RWPE2 (cell line): ENCODE measurements at regions not wholly inside any gene's neighbourhood (a gene's known extent, or its start where the extent isn't known, plus 50 kb on each side); places are given as distances from the start of the nearest gene placed in this dataset.
A peak's percentile ranks its signal among the peaks of the same experiment; 100 is the strongest.

Experiments
- ATAC-seq: fragments of 200-7000 bp; cut with Tn5 transposase; 3 replicates; pipeline ENCODE4 v1.9.1; 2021; ENCODE audit warnings: low read depth
- DNase-seq: peaks from one replicate; pipeline ENCODE4 v3.0.0-alpha.2; 2020; ENCODE audit warnings: low spot score
- H3K27ac ChIP-seq: fragments of 450-650 bp; 2 replicates; pipeline ENCODE4 v1.5.1; 2017; ENCODE audit warnings: mild to moderate bottlenecking; ENCODE audit not compliant: poor library complexity, severe bottlenecking
- H3K27me3 ChIP-seq: fragments of 250-450 bp; sonication (Bioruptor Pico); 2 replicates; pipeline ENCODE4 v1.5.1; 2021; ENCODE audit warnings: mild to moderate bottlenecking, moderate library complexity; ENCODE audit not compliant: insufficient read depth, poor library complexity, severe bottlenecking
- H3K36me3 ChIP-seq: fragments of 250-450 bp; sonication (Bioruptor Pico); 2 replicates; pipeline ENCODE4 v1.5.1; 2020; ENCODE audit warnings: low read depth, mild to moderate bottlenecking, moderate library complexity
- H3K4me1 ChIP-seq: fragments of 250-450 bp; sonication (Bioruptor Pico); 2 replicates; pipeline ENCODE4 v1.5.1; 2021; ENCODE audit warnings: mild to moderate bottlenecking, moderate library complexity; ENCODE audit not compliant: insufficient read depth, poor library complexity, severe bottlenecking
- H3K4me3 ChIP-seq: fragments of 250-450 bp; sonication (Bioruptor Pico); 2 replicates; pipeline ENCODE4 v1.5.1; 2021; ENCODE audit warnings: mild to moderate bottlenecking, moderate library complexity; ENCODE audit not compliant: severe bottlenecking
- H3K9me3 ChIP-seq: fragments of 250-450 bp; sonication (Bioruptor Pico); 2 replicates; pipeline ENCODE4 v1.5.1; 2021; ENCODE audit warnings: mild to moderate bottlenecking, moderate library complexity; ENCODE audit not compliant: severe bottlenecking
- TF ChIP-seq, protein P1 (sequence below): fragments of 450-650 bp; IDR thresholded peaks from one replicate; pipeline ENCODE4 v1.5.1; 2017; ENCODE audit warnings: mild to moderate bottlenecking, moderate library complexity; ENCODE audit not compliant: poor library complexity, severe bottlenecking

DNA sequence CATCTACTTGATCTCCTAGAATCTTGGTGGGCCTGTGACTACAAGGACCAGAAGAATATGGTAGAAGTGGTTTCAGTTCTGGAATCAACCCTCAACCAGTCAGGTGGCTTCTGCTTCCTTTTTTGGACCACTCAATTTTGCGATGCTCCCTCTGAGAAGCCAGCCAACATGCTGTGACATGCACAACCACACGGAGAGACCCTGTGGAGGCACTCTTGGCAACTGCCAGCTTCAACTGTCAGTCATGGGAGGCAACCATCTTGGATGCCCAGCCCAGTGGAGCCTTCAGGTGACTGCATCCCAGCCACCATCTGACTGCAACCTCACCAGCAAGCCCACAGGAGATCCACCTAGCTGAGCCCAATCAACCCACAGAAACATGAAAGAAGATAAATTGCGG, 137.3 kb downstream of the FAM114A2 start:
- TF ChIP-seq, protein P1, sequence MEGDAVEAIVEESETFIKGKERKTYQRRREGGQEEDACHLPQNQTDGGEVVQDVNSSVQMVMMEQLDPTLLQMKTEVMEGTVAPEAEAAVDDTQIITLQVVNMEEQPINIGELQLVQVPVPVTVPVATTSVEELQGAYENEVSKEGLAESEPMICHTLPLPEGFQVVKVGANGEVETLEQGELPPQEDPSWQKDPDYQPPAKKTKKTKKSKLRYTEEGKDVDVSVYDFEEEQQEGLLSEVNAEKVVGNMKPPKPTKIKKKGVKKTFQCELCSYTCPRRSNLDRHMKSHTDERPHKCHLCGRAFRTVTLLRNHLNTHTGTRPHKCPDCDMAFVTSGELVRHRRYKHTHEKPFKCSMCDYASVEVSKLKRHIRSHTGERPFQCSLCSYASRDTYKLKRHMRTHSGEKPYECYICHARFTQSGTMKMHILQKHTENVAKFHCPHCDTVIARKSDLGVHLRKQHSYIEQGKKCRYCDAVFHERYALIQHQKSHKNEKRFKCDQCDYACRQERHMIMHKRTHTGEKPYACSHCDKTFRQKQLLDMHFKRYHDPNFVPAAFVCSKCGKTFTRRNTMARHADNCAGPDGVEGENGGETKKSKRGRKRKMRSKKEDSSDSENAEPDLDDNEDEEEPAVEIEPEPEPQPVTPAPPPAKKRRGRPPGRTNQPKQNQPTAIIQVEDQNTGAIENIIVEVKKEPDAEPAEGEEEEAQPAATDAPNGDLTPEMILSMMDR: no peak
- peak; percentile 67 for DNase-seq

DNA sequence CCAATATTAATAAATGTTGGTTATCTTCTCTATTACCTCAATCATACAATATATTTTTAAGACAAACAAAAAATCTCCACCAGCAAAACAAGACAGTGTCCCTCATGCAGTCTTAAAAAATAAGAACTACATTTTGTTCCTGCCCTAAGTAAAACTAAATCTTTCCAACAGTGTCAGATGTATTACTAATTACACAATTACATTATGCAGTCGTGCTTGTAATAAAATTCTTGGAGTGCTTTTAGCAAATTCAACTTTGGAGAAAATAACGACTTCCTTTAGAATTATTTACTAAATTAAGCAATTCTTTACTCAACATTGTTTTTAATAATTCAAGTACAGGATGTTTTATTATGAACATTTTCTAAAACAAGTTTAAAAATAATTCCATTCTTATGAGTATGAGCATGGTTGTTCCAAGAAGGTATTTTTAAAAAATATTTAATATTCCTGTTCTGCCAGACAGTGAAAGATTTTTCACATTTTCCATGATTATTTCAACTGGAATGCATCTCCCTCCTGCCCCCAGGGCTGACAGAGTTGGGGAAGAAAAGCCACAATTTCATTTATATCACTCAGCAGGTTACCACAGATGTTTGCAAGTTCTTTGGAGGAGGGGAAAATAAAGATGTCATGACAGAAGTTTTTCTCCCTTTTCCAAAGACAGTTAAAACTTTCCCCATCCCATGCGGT, 137.9 kb downstream of the FAM114A2 start:
- Histone ChIP-seq H3K27ac (peak overlapping the region; percentile 99), H3K4me1 (peaks cover 41% of the 10 kb centered on the region), H3K27me3 (no peaks in the 10 kb centered on the region), H3K4me3 (no peak overlapping the region), H3K9me3 (no peaks in the 10 kb centered on the region), H3K36me3 (no peaks in the 10 kb centered on the region)
- DNase-seq (peak; percentile 77), ATAC-seq (peak; percentile 86)
- TF ChIP-seq, protein P1: no peak

More for the DNA sequence above, 137.3 kb downstream of the FAM114A2 start:
- Histone ChIP-seq H3K27me3 (no peaks in the 10 kb centered on the region), H3K9me3 (no peaks in the 10 kb centered on the region), H3K4me3 (no peak overlapping the region), H3K36me3 (no peaks in the 10 kb centered on the region), H3K4me1 (peaks cover 35% of the 10 kb centered on the region), H3K27ac (peak overlapping the region; percentile 99)
- peak; percentile 5; the same call in 2 of the 3 replicates for ATAC-seq

DNA sequence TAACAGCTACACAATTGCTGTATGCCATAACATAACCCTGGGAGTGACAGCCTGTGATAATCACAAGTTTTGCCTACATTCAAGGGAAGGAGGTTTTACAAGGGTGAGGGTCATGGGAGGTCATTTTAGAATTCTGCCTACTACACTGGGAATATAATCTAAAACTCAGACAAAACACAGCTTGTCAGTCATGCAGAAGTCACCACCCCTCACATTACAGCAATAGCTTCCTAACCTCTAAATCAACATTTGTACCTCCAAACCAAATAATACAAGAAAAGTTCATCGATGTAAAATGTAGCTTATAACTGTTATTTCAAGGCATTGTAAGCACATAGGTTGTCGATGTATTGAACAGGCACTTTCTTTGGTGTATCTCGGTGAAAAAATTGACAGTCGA, 139.0 kb downstream of the FAM114A2 start:
- ATAC-seq: no peak
- TF ChIP-seq, protein P1: no peak
- peak overlapping the region; percentile 99 for H3K27ac ChIP-seq

DNA sequence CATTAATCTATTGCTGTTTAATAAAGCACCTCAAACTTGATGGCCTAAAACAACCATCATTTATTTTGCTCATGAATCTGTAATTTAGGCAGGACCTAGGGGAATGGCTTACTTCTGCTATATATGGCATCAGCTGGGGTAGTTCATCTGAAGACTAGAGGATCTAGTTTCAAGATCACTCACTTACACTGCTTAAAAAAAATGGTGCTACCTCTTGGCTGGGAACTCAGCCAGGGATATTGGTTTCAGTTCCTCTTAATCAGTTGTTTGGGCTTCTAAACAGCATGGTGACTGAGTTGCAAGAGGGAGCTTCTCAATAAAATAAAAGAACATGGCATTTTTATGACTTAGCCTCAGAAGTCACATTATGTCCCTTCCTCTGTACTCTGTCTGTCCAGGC, 142.0 kb downstream of the FAM114A2 start:
- ATAC-seq: peak; percentile 3; the same call in 1 of the 3 replicates
- Histone ChIP-seq H3K4me3 (no peak overlapping the region), H3K9me3 (no peaks in the 10 kb centered on the region), H3K36me3 (no peaks in the 10 kb centered on the region), H3K27me3 (no peaks in the 10 kb centered on the region), H3K27ac (peak overlapping the region; percentile 75), H3K4me1 (peaks cover 39% of the 10 kb centered on the region)
- no peak for DNase-seq
- TF ChIP-seq, protein P1: no peak

More for the DNA sequence above, 139.0 kb downstream of the FAM114A2 start:
- Histone ChIP-seq H3K9me3 (no peaks in the 10 kb centered on the region), H3K4me1 (peaks cover 43% of the 10 kb centered on the region), H3K27me3 (no peaks in the 10 kb centered on the region), H3K4me3 (no peak overlapping the region), H3K36me3 (no peaks in the 10 kb centered on the region)
- no peak for DNase-seq

DNA sequence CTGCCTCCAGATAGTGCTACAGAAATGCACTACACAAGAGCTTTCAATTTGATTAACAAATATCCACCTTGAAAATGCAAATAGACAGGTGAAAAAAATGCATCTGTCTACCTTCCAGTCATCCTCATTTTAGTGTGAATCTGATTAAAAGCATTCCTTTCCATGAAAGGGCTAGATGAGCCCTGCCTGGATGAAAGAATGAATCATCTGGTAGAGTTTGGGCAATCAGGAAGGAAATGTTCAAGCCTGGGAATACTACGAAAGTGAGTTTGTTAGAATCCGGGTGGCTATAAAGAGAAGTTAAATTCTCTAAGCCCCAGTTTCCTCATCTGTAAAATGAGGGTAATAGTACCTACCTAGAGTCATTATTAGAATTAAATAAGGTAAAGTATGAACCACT, 142.6 kb downstream of the FAM114A2 start:
- DNase-seq (no peak), ATAC-seq (peak; percentile 74)
- Histone ChIP-seq H3K27ac (peak overlapping the region; percentile 75), H3K9me3 (no peaks in the 10 kb centered on the region), H3K36me3 (no peaks in the 10 kb centered on the region), H3K27me3 (no peaks in the 10 kb centered on the region), H3K4me1 (peaks cover 34% of the 10 kb centered on the region), H3K4me3 (no peak overlapping the region)
- TF ChIP-seq, protein P1: no peak
